Endothelial cell of umbilical vein (primary cell): ENCODE measurements at regions not wholly inside any gene's neighbourhood (a gene's known extent, or its start where the extent isn't known, plus 50 kb on each side); places are given as distances from the start of the nearest gene placed in this dataset.

Source experiments
- BruUV-seq: library from RNA; stranded (reverse); fragments of 400-500 nt; replicated peaks from 2 replicates; lab custom pipeline; 2021; lab: Mats Ljungman, UMichigan
- CTCF ChIA-PET: fragments of 300-600, 350-600 bp; sonication (Branson Sonifier 250); formaldehyde crosslinking; loops from one replicate; lab custom pipeline; 2021; ENCODE audit warnings: antibody characterized with exemption, inconsistent platforms; lab: Charles Lee
- POLR2A ChIA-PET: fragments of 300-600, 350-600 bp; sonication (Branson Sonifier 250); formaldehyde crosslinking; loops from one replicate; lab custom pipeline; 2021; ENCODE audit warnings: antibody characterized with exemption, inconsistent platforms; lab: Charles Lee
- DNase-seq: peaks from one replicate; pipeline ENCODE4 v3.0.0-alpha.2; 2011; ENCODE audit warnings: low read depth, low spot score
- FAIRE-seq: peaks from 2 replicates; lab custom pipeline; 2011; peaks lifted over from hg19 to GRCh38; lab: Jason Lieb, UNC
- H2AFZ ChIP-seq: 2 replicates; pipeline ENCODE4 v1.6.0; 2012; ENCODE audit warnings: low read depth, low read length, control low read depth, inconsistent platforms
- H3K27ac ChIP-seq: 2 replicates; pipeline ENCODE4 v1.5.1; 2011; ENCODE audit warnings: low read depth, mild to moderate bottlenecking, control low read depth, low read length, moderate library complexity; ENCODE audit not compliant: insufficient read depth
- H3K27me3 ChIP-seq, 2 experiments: 2 replicates each; pipeline versions ENCODE4 v1.6.0 to v1.6.1; 2011; ENCODE audit warnings: low read length in 2 of 2, mixed read lengths in 1 of 2; ENCODE audit not compliant: control insufficient read depth in 2 of 2, insufficient read depth in 2 of 2
- H3K36me3 ChIP-seq, 2 experiments: 2 replicates in 1 of 2; 3 replicates in 1 of 2; pipeline ENCODE4 v1.5.1; 2011; ENCODE audit warnings: low read length in 2 of 2, mild to moderate bottlenecking in 1 of 2, moderate library complexity in 1 of 2; ENCODE audit not compliant: control insufficient read depth in 2 of 2, insufficient read depth in 2 of 2; ENCODE audit errors: extremely low read depth in 1 of 2
- H3K4me1 ChIP-seq: 3 replicates; pipeline ENCODE4 v1.5.1; 2011; ENCODE audit warnings: mild to moderate bottlenecking, low read length; ENCODE audit not compliant: control insufficient read depth, insufficient read depth; ENCODE audit errors: extremely low read depth
- H3K4me2 ChIP-seq: 2 replicates; pipeline ENCODE4 v1.6.1; 2011; ENCODE audit warnings: low read length, control low read depth, mixed read lengths; ENCODE audit not compliant: insufficient read depth
- H3K4me3 ChIP-seq, 3 experiments: fragments of 200-600 bp in 1 of 3; sonication (generic), shearing (Covaris generic) in 1 of 3; replicated peaks in 1 of 3; 2 replicates each; pipeline ENCODE4 v1.5.1; 2011 to 2016; ENCODE audit warnings: control low read depth in 3 of 3, low read length in 3 of 3, mild to moderate bottlenecking in 2 of 3, inconsistent platforms in 1 of 3, low read depth in 1 of 3, moderate library complexity in 1 of 3; ENCODE audit not compliant: insufficient read depth in 1 of 3
- H3K79me2 ChIP-seq: 2 replicates; pipeline ENCODE4 v1.6.0; 2012; ENCODE audit warnings: low read length, inconsistent platforms; ENCODE audit not compliant: control insufficient read depth, insufficient read depth
- H3K9ac ChIP-seq: replicated peaks from 2 replicates; pipeline ENCODE3; 2011; ENCODE audit warnings: low read length, control low read depth; ENCODE audit not compliant: insufficient read depth; ENCODE audit errors: extremely low read depth
- H3K9me1 ChIP-seq: replicated peaks from 3 replicates; pipeline ENCODE4 v1.6.0; 2011; ENCODE audit warnings: mild to moderate bottlenecking, low read length; ENCODE audit not compliant: control insufficient read depth, insufficient read depth; ENCODE audit errors: extremely low read depth
- H3K9me3 ChIP-seq: replicated peaks from 2 replicates; pipeline ENCODE4 v1.5.1; 2012; ENCODE audit warnings: low read length, inconsistent platforms; ENCODE audit not compliant: control insufficient read depth, insufficient read depth
- H4K20me1 ChIP-seq: replicated peaks from 2 replicates; pipeline ENCODE3; 2011; ENCODE audit warnings: mild to moderate bottlenecking, low read length; ENCODE audit not compliant: control insufficient read depth, insufficient read depth; ENCODE audit errors: extremely low read depth
- EZH2 ChIP-seq: IDR thresholded peaks from 2 replicates; pipeline ENCODE4 v1.6.1; 2012; ENCODE audit warnings: borderline replicate concordance, low read depth, mild to moderate bottlenecking, moderate library complexity, low read length, inconsistent platforms; ENCODE audit not compliant: severe bottlenecking
- GATA2 ChIP-seq: IDR thresholded peaks from 2 replicates; pipeline ENCODE4 v1.7.0; 2011; ENCODE audit warnings: low read depth, mild to moderate bottlenecking, moderate library complexity, mixed read lengths, low read length; ENCODE audit not compliant: insufficient read length, insufficient read depth
- JUN ChIP-seq: IDR thresholded peaks from 2 replicates; pipeline ENCODE4 v1.6.1; 2011; ENCODE audit warnings: borderline replicate concordance, low read depth; ENCODE audit not compliant: insufficient read length, insufficient read depth
- MAX ChIP-seq: IDR thresholded peaks from 2 replicates; pipeline ENCODE4 v1.6.1; 2011; ENCODE audit not compliant: insufficient read depth, insufficient read length
- MYC ChIP-seq: IDR thresholded peaks from one replicate; pipeline ENCODE4 v1.6.1; 2011; ENCODE audit warnings: mild to moderate bottlenecking, low read depth, low read length
- POLR2A ChIP-seq: IDR thresholded peaks from 2 replicates; pipeline ENCODE4 v1.6.1; 2012; ENCODE audit warnings: low read depth, mild to moderate bottlenecking, control low read depth, low read length
- POLR2AphosphoS5 ChIP-seq: IDR thresholded peaks from 2 replicates; pipeline ENCODE4 v1.6.1; 2012; ENCODE audit warnings: low read depth, mild to moderate bottlenecking, control low read depth, low read length, moderate library complexity; ENCODE audit not compliant: insufficient read depth
- dilution Hi-C: fragments of 300-500 bp; cut with MboI; formaldehyde crosslinking; loops from one replicate; pipeline ENCODE4 v1.15.0; 2019; ENCODE audit warnings: low sequenced_read_pairs; ENCODE audit not compliant: extremely low pct_ligation_motif_present
- intact Hi-C: fragments of 100-400 bp; cut with micrococcal nuclease; formaldehyde crosslinking; loops from one replicate; pipeline ENCODE4 v1.10.0; 2022
- TF ChIP-seq, protein P1 (sequence below), 2 donors: IDR thresholded peaks; 1 replicate in 1 of 2; 2 replicates in 1 of 2; pipeline ENCODE4 v1.5.1; 2011; ENCODE audit warnings: low read length in 2 of 2, mild to moderate bottlenecking in 2 of 2, moderate library complexity in 2 of 2, control low read depth in 1 of 2, inconsistent platforms in 1 of 2, low read depth in 1 of 2; ENCODE audit not compliant: insufficient read depth in 1 of 2; ENCODE audit errors: extremely low read depth in 1 of 2

DNA sequence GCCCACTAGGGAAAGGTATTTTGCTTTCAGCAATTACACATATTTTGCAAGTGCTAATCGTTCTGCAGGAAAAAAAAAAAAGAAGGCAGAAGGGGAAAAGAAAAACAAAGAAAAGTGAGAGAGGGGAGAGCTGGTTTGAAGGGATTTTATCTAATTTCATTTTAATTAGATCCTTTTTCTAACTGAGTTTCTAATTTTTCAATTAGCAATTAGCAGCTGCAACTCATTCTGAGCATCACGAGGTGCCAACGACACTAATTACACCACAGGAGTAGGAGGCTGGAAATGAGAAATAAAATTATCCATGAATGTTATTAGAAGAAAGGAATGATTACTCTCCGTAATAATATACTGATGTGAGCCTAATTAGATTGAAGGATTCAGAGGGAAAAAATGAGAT lies 481.0 kb upstream of the CAMK1G start:
- no peaks in the 10 kb centered on the region for H3K9me3 ChIP-seq
- dilution Hi-C loops (no loop called here), intact Hi-C loops (no loop called here)
- H4K20me1 ChIP-seq: no peaks in the 10 kb centered on the region
- DNase-seq (no peak), FAIRE-seq (no peak)
- H2AFZ ChIP-seq: no peak overlapping the region
- no peaks in the 10 kb centered on the region for H3K4me1 ChIP-seq
- no peak overlapping the region for H3K27ac ChIP-seq
- H3K9ac ChIP-seq: no peak overlapping the region
- no peaks in the 10 kb centered on the region for H3K79me2 ChIP-seq
- H3K9me1 ChIP-seq: no peaks in the 10 kb centered on the region
- H3K27me3 ChIP-seq: peaks cover 0 to 1% of the 10 kb centered on the region in 2 experiments
- no peaks in the 10 kb centered on the region for H3K36me3 ChIP-seq
- CTCF ChIA-PET: interaction anchor here (1.1 kb wide), 1 partner anchor 42 kb away, joined by 3 read pairs; no protein-coding TSS in a partner anchor
- TF ChIP-seq GATA2 (no peak), JUN (no peak), MAX (no peak), POLR2AphosphoS5 (no peak), MYC (no peak)
- no TSS peak for BruUV-seq
- no peak overlapping the region for H3K4me2 ChIP-seq
- H3K4me3 ChIP-seq: no peak overlapping the region
- POLR2A ChIA-PET: no interaction called here

- Histone ChIP-seq H2AFZ (no peak overlapping the region), H3K4me1 (no peaks in the 10 kb centered on the region), H3K36me3 (no peaks in the 10 kb centered on the region), H3K9me1 (no peaks in the 10 kb centered on the region), H3K9me3 (no peaks in the 10 kb centered on the region), H3K27ac (no peak overlapping the region), H3K9ac (no peak overlapping the region), H4K20me1 (no peaks in the 10 kb centered on the region), H3K4me2 (no peak overlapping the region), H3K4me3 (no peak overlapping the region), H3K27me3 (peaks cover 0 to 1% of the 10 kb centered on the region in 2 experiments), H3K79me2 (no peaks in the 10 kb centered on the region)
- FAIRE-seq (no peak), DNase-seq (no peak)
- TF ChIP-seq MYC: no peak
- TF ChIP-seq JUN: no peak
- no peak for TF ChIP-seq GATA2
- no peak for TF ChIP-seq EZH2
- no peak for TF ChIP-seq POLR2A
- TF ChIP-seq, protein P1, sequence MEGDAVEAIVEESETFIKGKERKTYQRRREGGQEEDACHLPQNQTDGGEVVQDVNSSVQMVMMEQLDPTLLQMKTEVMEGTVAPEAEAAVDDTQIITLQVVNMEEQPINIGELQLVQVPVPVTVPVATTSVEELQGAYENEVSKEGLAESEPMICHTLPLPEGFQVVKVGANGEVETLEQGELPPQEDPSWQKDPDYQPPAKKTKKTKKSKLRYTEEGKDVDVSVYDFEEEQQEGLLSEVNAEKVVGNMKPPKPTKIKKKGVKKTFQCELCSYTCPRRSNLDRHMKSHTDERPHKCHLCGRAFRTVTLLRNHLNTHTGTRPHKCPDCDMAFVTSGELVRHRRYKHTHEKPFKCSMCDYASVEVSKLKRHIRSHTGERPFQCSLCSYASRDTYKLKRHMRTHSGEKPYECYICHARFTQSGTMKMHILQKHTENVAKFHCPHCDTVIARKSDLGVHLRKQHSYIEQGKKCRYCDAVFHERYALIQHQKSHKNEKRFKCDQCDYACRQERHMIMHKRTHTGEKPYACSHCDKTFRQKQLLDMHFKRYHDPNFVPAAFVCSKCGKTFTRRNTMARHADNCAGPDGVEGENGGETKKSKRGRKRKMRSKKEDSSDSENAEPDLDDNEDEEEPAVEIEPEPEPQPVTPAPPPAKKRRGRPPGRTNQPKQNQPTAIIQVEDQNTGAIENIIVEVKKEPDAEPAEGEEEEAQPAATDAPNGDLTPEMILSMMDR (IDR thresholded peaks at IDR 0.05; ENCODE audit: extremely low read depth in 1 of 2, insufficient read depth in 1 of 2, low read depth in 1 of 2, low read length in 2 of 2): no peak
- no TSS peak for BruUV-seq
- intact Hi-C loops: no loop called here
- ChIA-PET POLR2A (no interaction called here), CTCF (interaction anchor here (1.1 kb wide), 1 partner anchor 42 kb away, joined by 3 read pairs; no protein-coding TSS in a partner anchor)
- dilution Hi-C loops: no loop called here
Measured at GRCh38 chr1:209103092-209103491, 480.4 kb upstream of the CAMK1G start.
